AG04449 (cell line): ENCODE measurements at regions not wholly inside any gene's neighbourhood (a gene's known extent, or its start where the extent isn't known, plus 50 kb on each side); places are given as distances from the start of the nearest gene placed in this dataset.

Source experiments
- CTCF ChIA-PET: fragments of 350-600 bp; formaldehyde crosslinking; extraction: SDS; loops from one replicate; lab custom pipeline; 2021; ENCODE audit warnings: antibody characterized with exemption; lab: Yijun Ruan, JAX
- POLR2A ChIA-PET: fragments of 400-600, 350-600 bp; formaldehyde crosslinking; extraction: SDS; loops from one replicate; lab custom pipeline; 2020; ENCODE audit warnings: antibody characterized with exemption, inconsistent platforms; lab: Yijun Ruan, JAX
- DNase-seq: peaks from one replicate; pipeline ENCODE4 v3.0.0-alpha.2; 2010; ENCODE audit warnings: low read depth, low spot score
- H3K4me3 ChIP-seq: 2 replicates; pipeline ENCODE4 v1.5.1; 2011; ENCODE audit warnings: low read depth, mild to moderate bottlenecking, control low read depth, low read length
- TF ChIP-seq, protein P1 (sequence below): IDR thresholded peaks from one replicate; pipeline ENCODE4 v1.5.1; 2011; ENCODE audit warnings: mild to moderate bottlenecking, moderate library complexity, low read length, control low read depth, inconsistent platforms; ENCODE audit not compliant: insufficient read depth; ENCODE audit errors: missing control alignments

DNA sequence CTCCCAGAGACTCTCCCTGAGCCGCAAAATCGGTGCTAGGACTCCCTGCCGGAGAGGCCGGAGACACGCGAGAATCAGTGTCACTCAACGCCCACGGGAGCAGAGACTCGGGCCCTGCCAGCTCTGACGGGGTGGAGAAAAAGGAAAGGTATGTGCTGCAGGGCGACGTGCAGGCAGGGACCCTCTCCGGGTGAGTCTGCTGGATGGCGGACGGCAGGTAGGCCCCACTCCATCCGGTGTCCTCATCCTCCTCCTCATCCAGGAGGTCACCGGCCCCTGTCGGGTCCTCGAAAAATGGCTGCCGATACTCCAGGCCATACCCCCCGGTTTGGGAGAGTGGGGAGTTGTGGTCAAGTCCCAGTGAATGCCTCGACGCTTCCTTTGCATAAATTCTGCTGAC, 110.7 kb downstream of the PMAIP1 start:
- no peak for DNase-seq
- H3K4me3 ChIP-seq = no peak overlapping the region
- TF ChIP-seq, protein P1, sequence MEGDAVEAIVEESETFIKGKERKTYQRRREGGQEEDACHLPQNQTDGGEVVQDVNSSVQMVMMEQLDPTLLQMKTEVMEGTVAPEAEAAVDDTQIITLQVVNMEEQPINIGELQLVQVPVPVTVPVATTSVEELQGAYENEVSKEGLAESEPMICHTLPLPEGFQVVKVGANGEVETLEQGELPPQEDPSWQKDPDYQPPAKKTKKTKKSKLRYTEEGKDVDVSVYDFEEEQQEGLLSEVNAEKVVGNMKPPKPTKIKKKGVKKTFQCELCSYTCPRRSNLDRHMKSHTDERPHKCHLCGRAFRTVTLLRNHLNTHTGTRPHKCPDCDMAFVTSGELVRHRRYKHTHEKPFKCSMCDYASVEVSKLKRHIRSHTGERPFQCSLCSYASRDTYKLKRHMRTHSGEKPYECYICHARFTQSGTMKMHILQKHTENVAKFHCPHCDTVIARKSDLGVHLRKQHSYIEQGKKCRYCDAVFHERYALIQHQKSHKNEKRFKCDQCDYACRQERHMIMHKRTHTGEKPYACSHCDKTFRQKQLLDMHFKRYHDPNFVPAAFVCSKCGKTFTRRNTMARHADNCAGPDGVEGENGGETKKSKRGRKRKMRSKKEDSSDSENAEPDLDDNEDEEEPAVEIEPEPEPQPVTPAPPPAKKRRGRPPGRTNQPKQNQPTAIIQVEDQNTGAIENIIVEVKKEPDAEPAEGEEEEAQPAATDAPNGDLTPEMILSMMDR = no peak
- ChIA-PET CTCF (interaction anchor here (1.1 to 1.8 kb wide), 2 partner anchors 14 to 16 kb away, joined by 3 to 4 read pairs; no protein-coding TSS in a partner anchor), POLR2A (no interaction called here)

DNA sequence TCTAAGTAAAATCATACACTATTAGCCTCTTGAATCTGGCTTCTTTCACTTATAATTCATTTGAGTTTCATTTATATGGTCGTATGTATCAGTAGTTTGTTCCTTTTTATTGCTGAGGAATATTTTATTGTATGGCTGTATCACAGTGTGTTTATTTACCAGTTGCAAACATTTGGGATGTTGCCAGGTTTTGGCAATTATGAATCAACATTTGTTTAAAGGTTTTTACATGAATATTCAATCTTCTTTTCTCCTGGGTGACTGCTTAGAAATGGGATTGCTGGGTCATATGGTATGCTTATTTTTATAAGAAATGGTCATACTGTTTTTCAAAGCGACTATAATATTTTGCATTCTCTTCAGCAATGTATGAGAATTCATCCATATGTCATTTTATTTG, 107.9 kb downstream of the PMAIP1 start:
- CTCF ChIA-PET = interaction anchor here (2.2 to 2.7 kb wide), 2 partner anchors 12 to 20 kb away, joined by 6 to 17 read pairs; no protein-coding TSS in a partner anchor

GRCh38 chr18:60003610-60004185, 103.9 kb downstream of the PMAIP1 start:
- CTCF ChIA-PET = no interaction called here

More for the DNA sequence above, 107.9 kb downstream of the PMAIP1 start:
- TF ChIP-seq, protein P1 = no peak
- POLR2A ChIA-PET = no interaction called here
- no peak for DNase-seq
- H3K4me3 ChIP-seq = no peak overlapping the region

GRCh38 chr18:59996370-59996966, 96.7 kb downstream of the PMAIP1 start:
- H3K4me3 ChIP-seq = no peak overlapping the region
- TF ChIP-seq, protein P1 = peak; percentile 78
- ChIA-PET CTCF (interaction anchor here (0.6 to 4.8 kb wide), 51 partner anchors 10 to 623 kb away, joined by 3 to 138 read pairs (median 4); partner anchors contain the start of gene MC4R), POLR2A (interaction anchor here (0.5 kb wide), 1 partner anchor 565 kb away, joined by 3 read pairs; no protein-coding TSS in a partner anchor)
- DNase-seq = no peak

More at GRCh38 chr18:60003610-60004185, 103.9 kb downstream of the PMAIP1 start:
- POLR2A ChIA-PET = interaction anchor here (0.9 kb wide), 1 partner anchor 104 kb away, joined by 3 read pairs; no protein-coding TSS in a partner anchor
- H3K4me3 ChIP-seq = no peak overlapping the region
- DNase-seq = no peak
- TF ChIP-seq, protein P1 = no peak

GRCh38 chr18:59994357-59994756, 94.6 kb downstream of the PMAIP1 start:
- H3K4me3 ChIP-seq = no peak overlapping the region
- DNase-seq = no peak
- CTCF ChIA-PET = interaction anchor here (0.9 to 4.8 kb wide), 10 partner anchors 12 to 558 kb away, joined by 3 to 138 read pairs (median 6); partner anchors contain the start of gene MC4R
- POLR2A ChIA-PET = no interaction called here
- TF ChIP-seq, protein P1 = peak; percentile 13

DNA sequence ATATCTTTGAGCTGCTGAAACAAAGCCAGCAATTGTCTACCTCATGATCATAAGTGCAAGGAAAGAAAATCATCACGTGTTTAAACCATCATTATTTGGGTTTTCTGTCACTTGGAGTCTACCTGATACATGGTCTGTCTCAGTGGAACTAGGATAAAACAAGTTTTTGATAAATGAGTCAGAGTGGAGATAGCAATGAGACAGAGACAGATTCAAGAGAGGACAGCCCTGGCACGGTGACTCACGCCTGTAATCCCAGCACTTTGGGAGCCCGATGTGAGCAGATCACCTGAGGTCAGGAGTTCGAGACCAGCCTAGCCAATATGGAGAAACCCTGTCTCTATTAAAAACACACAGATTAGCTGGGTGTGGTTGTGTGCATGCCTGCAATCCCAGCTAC, 93.8 kb downstream of the PMAIP1 start:
- POLR2A ChIA-PET = no interaction called here
- TF ChIP-seq, protein P1 = no peak
- no peak for DNase-seq
- no peak overlapping the region for H3K4me3 ChIP-seq
- CTCF ChIA-PET = interaction anchor here (1.0 to 4.8 kb wide), 3 partner anchors 16 to 559 kb away, joined by 3 to 138 read pairs (median 5); no protein-coding TSS in a partner anchor
